C4-2B (cell line): ENCODE measurements at regions not wholly inside any gene's neighbourhood (a gene's known extent, or its start where the extent isn't known, plus 50 kb on each side); places are given as distances from the start of the nearest gene placed in this dataset.

Experiments
- H3K27ac ChIP-seq: fragments of 450-650 bp; 2 replicates; pipeline ENCODE4 v1.5.1; 2017
- ZFX ChIP-seq: fragments of 450-650 bp; IDR thresholded peaks from 2 replicates; pipeline ENCODE4 v1.6.1; 2017
- TF ChIP-seq, protein P1 (sequence below): fragments of 450-650 bp; conservative IDR thresholded peaks from 2 replicates; pipeline ENCODE4 v1.5.1; 2017; ENCODE audit warnings: mild to moderate bottlenecking

DNA sequence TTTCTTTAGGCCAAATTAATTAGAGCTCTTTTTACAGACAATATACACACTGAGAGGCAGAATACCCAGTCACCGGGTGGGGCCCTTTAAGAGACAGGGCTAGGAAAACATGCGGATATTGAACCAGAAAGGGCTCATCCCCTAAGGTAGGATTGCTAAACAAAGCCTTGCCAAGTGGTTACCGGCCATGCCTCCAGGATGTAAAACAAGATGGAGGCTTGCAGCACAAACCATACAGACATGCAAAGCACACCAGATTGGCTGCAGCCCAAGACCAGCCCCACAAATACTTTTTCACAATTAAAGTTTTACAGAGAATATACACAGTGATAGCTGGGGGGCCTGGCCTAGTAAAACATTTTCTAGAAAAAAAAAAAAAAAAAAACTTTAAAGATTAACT is 210.0 kb downstream of the KLHL4 start:
- H3K27ac ChIP-seq: peak overlapping the region; percentile 44; the same call in 1 of the 2 replicates
- TF ChIP-seq, protein P1, sequence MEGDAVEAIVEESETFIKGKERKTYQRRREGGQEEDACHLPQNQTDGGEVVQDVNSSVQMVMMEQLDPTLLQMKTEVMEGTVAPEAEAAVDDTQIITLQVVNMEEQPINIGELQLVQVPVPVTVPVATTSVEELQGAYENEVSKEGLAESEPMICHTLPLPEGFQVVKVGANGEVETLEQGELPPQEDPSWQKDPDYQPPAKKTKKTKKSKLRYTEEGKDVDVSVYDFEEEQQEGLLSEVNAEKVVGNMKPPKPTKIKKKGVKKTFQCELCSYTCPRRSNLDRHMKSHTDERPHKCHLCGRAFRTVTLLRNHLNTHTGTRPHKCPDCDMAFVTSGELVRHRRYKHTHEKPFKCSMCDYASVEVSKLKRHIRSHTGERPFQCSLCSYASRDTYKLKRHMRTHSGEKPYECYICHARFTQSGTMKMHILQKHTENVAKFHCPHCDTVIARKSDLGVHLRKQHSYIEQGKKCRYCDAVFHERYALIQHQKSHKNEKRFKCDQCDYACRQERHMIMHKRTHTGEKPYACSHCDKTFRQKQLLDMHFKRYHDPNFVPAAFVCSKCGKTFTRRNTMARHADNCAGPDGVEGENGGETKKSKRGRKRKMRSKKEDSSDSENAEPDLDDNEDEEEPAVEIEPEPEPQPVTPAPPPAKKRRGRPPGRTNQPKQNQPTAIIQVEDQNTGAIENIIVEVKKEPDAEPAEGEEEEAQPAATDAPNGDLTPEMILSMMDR: no peak

- no peak for TF ChIP-seq ZFX
- TF ChIP-seq, protein P1: no peak
Observed at GRCh38 chrX:87728024-87728423, 210.4 kb downstream of the KLHL4 start.

DNA sequence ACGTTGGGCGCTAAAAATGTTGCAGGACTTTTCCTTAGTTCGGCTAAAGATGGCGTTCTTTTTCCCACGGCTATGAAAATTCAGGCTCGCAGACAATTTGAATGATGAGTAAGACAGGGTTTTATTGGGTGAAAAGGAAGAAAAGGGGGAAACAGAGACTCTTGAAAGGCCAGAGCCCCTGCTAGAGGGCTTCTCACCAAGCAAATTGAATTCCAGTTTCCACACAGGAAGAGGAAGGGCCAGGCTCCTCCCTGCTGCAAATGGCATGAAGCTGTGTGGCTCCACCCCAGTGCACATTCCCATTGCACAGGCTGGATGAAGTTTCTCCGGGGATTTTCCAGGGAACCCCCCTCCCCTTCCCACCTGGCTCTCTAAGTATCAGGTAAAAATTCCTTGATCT is 210.9 kb downstream of the KLHL4 start:
- no peak for TF ChIP-seq ZFX
- TF ChIP-seq, protein P1: no peak
- H3K27ac ChIP-seq: peak overlapping the region; percentile 44

More at GRCh38 chrX:87728024-87728423, 210.4 kb downstream of the KLHL4 start:
- peak overlapping the region; percentile 44 for H3K27ac ChIP-seq

- TF ChIP-seq ZFX: no peak
- TF ChIP-seq, protein P1: peak; percentile 12
- no peak overlapping the region for H3K27ac ChIP-seq
Observed at GRCh38 chrX:87732133-87732532, 214.5 kb downstream of the KLHL4 start.

- TF ChIP-seq, protein P1: no peak
- TF ChIP-seq ZFX: no peak
Observed at GRCh38 chrX:87736576-87736975, 219.0 kb downstream of the KLHL4 start.

GRCh38 chrX:87744391-87744790 is 226.8 kb downstream of the KLHL4 start:
- H3K27ac ChIP-seq: no peak overlapping the region
- TF ChIP-seq, protein P1: no peak
- TF ChIP-seq ZFX: no peak

More at GRCh38 chrX:87736576-87736975, 219.0 kb downstream of the KLHL4 start:
- no peak overlapping the region for H3K27ac ChIP-seq

DNA sequence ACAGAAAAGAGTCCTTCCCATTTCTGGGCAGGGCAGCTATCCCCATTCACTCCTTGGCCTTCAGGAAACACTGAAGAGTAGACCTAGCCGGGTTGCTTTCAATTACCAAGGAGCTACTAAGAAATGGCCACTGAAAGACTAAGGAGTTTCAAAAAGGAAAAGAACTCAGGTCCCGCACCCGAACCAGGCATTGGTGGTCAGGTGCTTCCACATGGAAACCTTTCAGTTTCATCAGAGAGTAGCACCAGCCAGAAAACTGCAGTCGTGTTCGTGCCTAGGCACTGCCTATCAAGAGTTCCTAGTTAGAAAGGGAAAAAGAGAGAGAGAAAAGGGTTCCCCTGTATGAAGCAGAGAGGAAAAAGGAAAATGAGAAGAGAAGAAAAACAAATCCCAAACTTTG is 237.9 kb downstream of the KLHL4 start:
- TF ChIP-seq, protein P1: no peak
- TF ChIP-seq ZFX: no peak

More for the DNA sequence above, 237.9 kb downstream of the KLHL4 start:
- H3K27ac ChIP-seq: no peak overlapping the region
